Uterus (tissue), 3 donors: ENCODE measurements at regions not wholly inside any gene's neighbourhood (a gene's known extent, or its start where the extent isn't known, plus 50 kb on each side); places are given as distances from the start of the nearest gene placed in this dataset.

Experiments used
- DNase-seq, 2 donors: peaks; one replicate each; pipeline ENCODE4 v3.0.0-alpha.2; 2019 to 2020
- H3K27ac ChIP-seq, 2 donors: fragments of 200-600 bp; sonication (generic); 1 replicate in 1 of 2; 2 replicates in 1 of 2; pipeline ENCODE4 v1.5.1; 2016 to 2018
- H3K27me3 ChIP-seq, 2 donors: fragments of 200-600 bp; sonication (generic); one replicate each; pipeline ENCODE4 v1.5.1; 2018 to 2019; ENCODE audit warnings: control low read depth in 1 of 2
- H3K36me3 ChIP-seq, 2 donors: fragments of 200-600 bp; sonication (generic); one replicate each; pipeline ENCODE4 v1.5.1; 2019; ENCODE audit warnings: control low read depth in 1 of 2
- H3K4me1 ChIP-seq, 2 donors: fragments of 200-600 bp; sonication (generic); one replicate each; pipeline ENCODE4 v1.5.1; 2018 to 2019; ENCODE audit warnings: control low read depth in 1 of 2
- H3K4me3 ChIP-seq, 2 donors: fragments of 200-600 bp; sonication (generic); 1 replicate in 1 of 2; 2 replicates in 1 of 2; pipeline ENCODE4 v1.5.1; 2018 to 2019; ENCODE audit warnings: mild to moderate bottlenecking in 1 of 2
- H3K9me3 ChIP-seq, 2 donors: fragments of 200-600 bp; sonication (generic); one replicate each; pipeline ENCODE4 v1.5.1; 2019; ENCODE audit warnings: control low read depth in 1 of 2
- POLR2A ChIP-seq, 2 donors: fragments of 450-650 bp; IDR thresholded peaks; one replicate each; pipeline ENCODE4 v1.6.1; 2016; ENCODE audit warnings: antibody characterized with exemption in 2 of 2, mild to moderate bottlenecking in 1 of 2, moderate library complexity in 1 of 2
- intact Hi-C: fragments of 100-400 bp; cut with DNase I; formaldehyde crosslinking; loops from one replicate; pipeline ENCODE4 v1.15.1; 2023; ENCODE audit warnings: low total_unique reads
- TF ChIP-seq, protein P1 (sequence below), 4 experiments: fragments of 200-600 bp in 2 of 4; fragments of 450-650 bp in 2 of 4; sonication (generic) in 2 of 4; IDR thresholded peaks; one replicate each; pipeline ENCODE4 v1.5.1; 2016 to 2019; ENCODE audit warnings: antibody characterized with exemption in 4 of 4, mild to moderate bottlenecking in 2 of 4, moderate library complexity in 1 of 4
- donor health status: DM: yes; HTN: yes; CAD: no.

DNA sequence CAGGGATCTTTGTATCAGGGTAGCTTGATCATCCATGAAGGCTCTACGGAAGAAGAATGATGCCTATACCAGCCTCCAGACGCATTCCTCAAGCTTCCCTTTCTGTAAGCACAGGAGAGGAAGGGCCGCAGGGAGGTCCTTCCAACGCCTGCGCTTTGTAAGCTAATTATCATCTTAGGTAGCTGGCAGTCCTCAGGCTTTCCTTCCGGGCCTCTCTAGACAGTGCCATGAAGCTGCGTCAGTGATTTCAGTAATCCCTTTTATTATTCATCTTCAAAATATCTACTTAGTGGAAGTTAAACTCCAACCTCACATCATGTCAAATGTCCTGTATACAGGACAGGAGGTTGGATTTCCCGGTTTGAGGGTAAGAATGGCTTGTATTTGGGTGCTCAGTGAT is 92.3 kb downstream of the ETAA1 start:
- intact Hi-C loops = no loop called here
- DNase-seq = no peak
- Histone ChIP-seq H3K36me3 (no peaks in the 10 kb centered on the region), H3K4me3 (no peak overlapping the region), H3K27ac (no peak overlapping the region), H3K9me3 (no peaks in the 10 kb centered on the region), H3K27me3 (no peaks in the 10 kb centered on the region), H3K4me1 (no peaks in the 10 kb centered on the region)
- no peak for TF ChIP-seq POLR2A (IDR thresholded peaks at IDR 0.05)
- TF ChIP-seq, protein P1, sequence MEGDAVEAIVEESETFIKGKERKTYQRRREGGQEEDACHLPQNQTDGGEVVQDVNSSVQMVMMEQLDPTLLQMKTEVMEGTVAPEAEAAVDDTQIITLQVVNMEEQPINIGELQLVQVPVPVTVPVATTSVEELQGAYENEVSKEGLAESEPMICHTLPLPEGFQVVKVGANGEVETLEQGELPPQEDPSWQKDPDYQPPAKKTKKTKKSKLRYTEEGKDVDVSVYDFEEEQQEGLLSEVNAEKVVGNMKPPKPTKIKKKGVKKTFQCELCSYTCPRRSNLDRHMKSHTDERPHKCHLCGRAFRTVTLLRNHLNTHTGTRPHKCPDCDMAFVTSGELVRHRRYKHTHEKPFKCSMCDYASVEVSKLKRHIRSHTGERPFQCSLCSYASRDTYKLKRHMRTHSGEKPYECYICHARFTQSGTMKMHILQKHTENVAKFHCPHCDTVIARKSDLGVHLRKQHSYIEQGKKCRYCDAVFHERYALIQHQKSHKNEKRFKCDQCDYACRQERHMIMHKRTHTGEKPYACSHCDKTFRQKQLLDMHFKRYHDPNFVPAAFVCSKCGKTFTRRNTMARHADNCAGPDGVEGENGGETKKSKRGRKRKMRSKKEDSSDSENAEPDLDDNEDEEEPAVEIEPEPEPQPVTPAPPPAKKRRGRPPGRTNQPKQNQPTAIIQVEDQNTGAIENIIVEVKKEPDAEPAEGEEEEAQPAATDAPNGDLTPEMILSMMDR (IDR thresholded peaks at IDR 0.05) = no peak

DNA sequence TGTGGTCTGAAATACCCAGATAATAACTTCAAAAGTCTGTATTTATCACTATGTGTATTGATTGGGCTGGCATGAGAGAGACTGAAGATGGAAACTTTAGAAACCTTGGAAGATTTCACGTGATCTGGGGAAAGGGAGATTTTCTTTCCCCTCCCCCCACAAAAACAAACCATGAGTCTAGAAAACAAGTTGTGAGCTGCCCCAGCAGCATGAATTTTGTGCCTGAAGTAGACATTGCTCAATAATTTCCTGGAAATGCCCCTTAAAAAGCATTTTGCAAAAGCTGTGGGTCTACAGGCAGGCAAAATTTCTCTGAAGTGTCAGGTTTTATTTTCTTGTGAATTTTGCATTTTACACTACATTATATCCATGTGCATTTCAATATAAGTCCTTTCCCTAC is 101.8 kb downstream of the ETAA1 start:
- intact Hi-C loops = no loop called here
- no peaks in the 10 kb centered on the region for H3K9me3 ChIP-seq
- no peak overlapping the region for H3K4me3 ChIP-seq
- H3K4me1 ChIP-seq = no peaks in the 10 kb centered on the region
- no peak for DNase-seq
- H3K27me3 ChIP-seq = no peaks in the 10 kb centered on the region
- H3K27ac ChIP-seq = no peak overlapping the region
- no peak for TF ChIP-seq POLR2A (IDR thresholded peaks at IDR 0.05)
- no peaks in the 10 kb centered on the region for H3K36me3 ChIP-seq

DNA sequence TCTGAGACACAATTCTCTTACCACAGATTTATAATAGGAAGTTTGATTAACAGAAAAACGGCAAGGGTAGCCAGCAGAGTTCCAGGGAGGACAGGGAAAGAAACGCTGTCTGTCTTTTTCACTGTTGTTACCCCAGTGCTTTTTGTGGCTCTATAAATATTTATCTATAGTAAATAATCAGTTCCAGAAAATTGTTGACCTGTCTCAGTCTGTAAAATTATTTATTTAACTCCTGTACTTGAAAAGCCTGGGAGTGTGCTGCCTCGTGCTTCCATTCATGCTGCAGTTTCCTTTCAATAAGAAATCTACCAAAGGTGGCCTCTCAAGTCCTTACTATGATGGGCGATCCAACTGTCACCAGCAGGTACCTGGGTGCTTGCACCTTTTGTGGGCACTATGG is 102.9 kb downstream of the ETAA1 start:
- Histone ChIP-seq H3K36me3 (no peaks in the 10 kb centered on the region), H3K27ac (no peak overlapping the region), H3K4me3 (no peak overlapping the region), H3K4me1 (no peaks in the 10 kb centered on the region), H3K9me3 (no peaks in the 10 kb centered on the region), H3K27me3 (no peaks in the 10 kb centered on the region)
- intact Hi-C loops = no loop called here
- TF ChIP-seq, protein P1 (IDR thresholded peaks at IDR 0.05) = no peak
- no peak for TF ChIP-seq POLR2A (IDR thresholded peaks at IDR 0.05)
- no peak for DNase-seq

DNA sequence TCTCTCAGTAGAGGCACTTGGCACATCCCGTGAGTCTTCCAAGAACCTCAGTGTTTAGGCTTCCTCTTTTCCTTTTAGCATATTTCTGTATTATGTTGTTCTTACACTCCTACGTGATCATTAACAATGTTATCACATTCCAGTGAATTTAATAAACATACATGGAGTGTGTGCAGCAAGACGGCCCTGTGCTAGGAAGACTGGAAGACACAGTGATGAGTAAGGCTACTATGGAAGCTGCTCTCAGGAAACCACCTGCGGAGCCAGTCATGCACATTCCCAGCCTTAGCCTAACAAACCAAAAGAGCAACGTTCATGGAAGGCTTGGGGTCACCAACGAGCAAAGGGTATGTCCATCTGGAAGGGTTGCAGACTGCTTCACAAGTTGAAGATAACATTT is 103.4 kb downstream of the ETAA1 start:
- Histone ChIP-seq H3K4me3 (no peak overlapping the region), H3K36me3 (no peaks in the 10 kb centered on the region), H3K9me3 (no peaks in the 10 kb centered on the region), H3K4me1 (no peaks in the 10 kb centered on the region), H3K27me3 (no peaks in the 10 kb centered on the region), H3K27ac (no peak overlapping the region)
- intact Hi-C loops = no loop called here
- no peak for DNase-seq
- no peak for TF ChIP-seq POLR2A (IDR thresholded peaks at IDR 0.05)
- TF ChIP-seq, protein P1 (IDR thresholded peaks at IDR 0.05) = no peak

DNA sequence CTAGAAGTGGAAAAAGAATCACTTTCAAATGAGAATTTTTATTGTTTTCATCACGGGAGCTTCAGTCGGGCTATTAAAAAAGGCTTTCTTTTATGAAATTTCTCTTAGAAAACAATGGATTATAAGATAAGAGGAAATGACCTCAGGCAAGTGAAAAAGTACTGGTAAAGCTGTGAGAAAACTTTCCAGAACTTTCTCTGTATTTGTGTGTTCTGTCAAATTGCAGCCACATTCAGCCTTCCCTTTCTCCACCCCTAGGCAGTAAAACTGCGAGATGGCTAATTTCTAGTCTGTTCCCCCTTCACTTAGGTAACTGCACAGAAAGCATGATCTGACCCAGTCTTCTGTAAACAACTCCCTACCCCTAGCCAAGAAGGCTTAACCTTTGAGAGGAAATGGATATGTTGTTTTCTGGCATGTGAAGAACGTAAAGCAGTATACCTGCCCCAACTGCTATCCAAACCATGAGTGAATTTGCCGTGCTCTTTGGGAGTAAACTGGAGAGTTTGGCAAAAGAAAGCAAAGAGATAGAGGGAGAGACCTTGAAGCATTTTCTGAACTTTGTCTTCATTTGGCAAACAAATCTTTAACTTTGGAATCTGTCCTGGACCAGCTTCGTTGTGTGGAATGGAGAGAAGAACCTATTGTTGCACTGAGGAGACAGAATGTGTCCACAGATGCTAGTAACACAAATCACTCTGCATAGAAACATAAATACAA is 105.4 kb downstream of the ETAA1 start:
- Histone ChIP-seq H3K4me3 (no peak overlapping the region), H3K36me3 (no peaks in the 10 kb centered on the region), H3K27ac (peak overlapping the region; percentile 71 to 76), H3K4me1 (no peaks in the 10 kb centered on the region), H3K27me3 (no peaks in the 10 kb centered on the region), H3K9me3 (no peaks in the 10 kb centered on the region)
- no peak for DNase-seq
- TF ChIP-seq POLR2A (IDR thresholded peaks at IDR 0.05) = no peak
- TF ChIP-seq, protein P1 (IDR thresholded peaks at IDR 0.05) = no peak
- intact Hi-C loops = no loop called here
